Aorta (tissue), 5 donors: ENCODE measurements at regions not wholly inside any gene's neighbourhood (a gene's known extent, or its start where the extent isn't known, plus 50 kb on each side); places are given as distances from the start of the nearest gene placed in this dataset.
"Not testable (repeated sequence)": the region's sequence is repeated elsewhere in the genome, so short reads cannot be mapped to it uniquely, and the experiment has no call there.

Experiments used
- ATAC-seq: fragments of 200-7000 bp; cut with Tn5 transposase; one replicate; pipeline ENCODE4 v1.9.1; 2022; ENCODE audit warnings: moderate library complexity; ENCODE audit not compliant: low FRiP score
- DNase-seq, 2 donors: peaks; one replicate each; pipeline ENCODE4 v3.0.0-alpha.2; 2020
- H3K27ac ChIP-seq, 2 donors: one replicate each; pipeline ENCODE4 v1.5.1; 2013; ENCODE audit warnings: low read length in 2 of 2, mild to moderate bottlenecking in 2 of 2, moderate library complexity in 2 of 2, control low read depth in 1 of 2, inconsistent platforms in 1 of 2, low read depth in 1 of 2
- H3K27me3 ChIP-seq, 2 donors: one replicate each; pipeline ENCODE4 v1.6.1; 2013; ENCODE audit warnings: control low read depth in 1 of 2, low read length in 1 of 2, mild to moderate bottlenecking in 1 of 2, moderate library complexity in 1 of 2; ENCODE audit not compliant: insufficient read depth in 2 of 2, control insufficient read depth in 1 of 2
- H3K36me3 ChIP-seq, 2 donors: one replicate each; pipeline ENCODE4 v1.6.1; 2013; ENCODE audit warnings: control low read depth in 1 of 2, low read length in 1 of 2, mild to moderate bottlenecking in 1 of 2; ENCODE audit not compliant: insufficient read depth in 2 of 2, control insufficient read depth in 1 of 2
- H3K4me1 ChIP-seq, 2 donors: one replicate each; pipeline ENCODE4 v1.6.1; 2013; ENCODE audit warnings: low read length in 2 of 2, control low read depth in 1 of 2, mild to moderate bottlenecking in 1 of 2, moderate library complexity in 1 of 2; ENCODE audit not compliant: insufficient read depth in 2 of 2, control insufficient read depth in 1 of 2
- H3K4me3 ChIP-seq, 2 donors: one replicate each; pipeline ENCODE4 v1.5.1; 2013; ENCODE audit warnings: low read length in 2 of 2, control low read depth in 1 of 2, mild to moderate bottlenecking in 1 of 2
- H3K9me3 ChIP-seq: one replicate; pipeline ENCODE4 v1.6.1; 2013; ENCODE audit warnings: mild to moderate bottlenecking, low read length; ENCODE audit not compliant: control insufficient read depth
- WGBS, 2 donors: extraction: QIAGEN DNeasy Blood & Tissue Kit; methylation state at CpG; one replicate each; pipeline ENCODE4 v1.1.7; 2013; 5-methylcytosine and 5-hydroxymethylcytosine counted together
- intact Hi-C, 2 donors: fragments of 100-400 bp; cut with DNase I; formaldehyde crosslinking; loops; one replicate each; pipeline versions ENCODE4 v1.14.2 to v1.15.0; 2022
- donor health status: healthy with polysubstance abuse.
- donor health status: Bipolar disorder and iron deficiency.
- donor health status: DM: no; HTN: no; CAD: no.
- donor health status: DM: no; HTN: no; CAD: no.
- donor health status: DM: yes; HTN: yes; CAD: no.

- ATAC-seq (no peak), DNase-seq (no peak)
- intact Hi-C loops, result no loop called here
- WGBS, 2 donors, result 89 to 95% methylated on average over 3 of the region's 3 CpGs
- Histone ChIP-seq H3K27ac (no peak overlapping the region), H3K4me3 (no peak overlapping the region), H3K9me3 (no peaks in the 10 kb centered on the region), H3K4me1 (peaks cover 0 to 9% of the 10 kb centered on the region in 2 donors), H3K36me3 (no peaks in the 10 kb centered on the region), H3K27me3 (no peaks in the 10 kb centered on the region)
These were observed 125.3 kb upstream of the CLNK start for GRCh38 chr4:10809905-10810304.

- Histone ChIP-seq H3K27me3 (no peaks in the 10 kb centered on the region), H3K4me1 (peaks cover 0 to 7% of the 10 kb centered on the region in 2 donors), H3K36me3 (no peaks in the 10 kb centered on the region), H3K4me3 (no peak overlapping the region), H3K27ac (no peak overlapping the region), H3K9me3 (no peaks in the 10 kb centered on the region)
- DNase-seq (peak in 1 of 2 donors; percentile 63), ATAC-seq (peak; percentile 38)
- intact Hi-C loops, result no loop called here
These were observed 124.0 kb upstream of the CLNK start for GRCh38 chr4:10808591-10808990.

DNA sequence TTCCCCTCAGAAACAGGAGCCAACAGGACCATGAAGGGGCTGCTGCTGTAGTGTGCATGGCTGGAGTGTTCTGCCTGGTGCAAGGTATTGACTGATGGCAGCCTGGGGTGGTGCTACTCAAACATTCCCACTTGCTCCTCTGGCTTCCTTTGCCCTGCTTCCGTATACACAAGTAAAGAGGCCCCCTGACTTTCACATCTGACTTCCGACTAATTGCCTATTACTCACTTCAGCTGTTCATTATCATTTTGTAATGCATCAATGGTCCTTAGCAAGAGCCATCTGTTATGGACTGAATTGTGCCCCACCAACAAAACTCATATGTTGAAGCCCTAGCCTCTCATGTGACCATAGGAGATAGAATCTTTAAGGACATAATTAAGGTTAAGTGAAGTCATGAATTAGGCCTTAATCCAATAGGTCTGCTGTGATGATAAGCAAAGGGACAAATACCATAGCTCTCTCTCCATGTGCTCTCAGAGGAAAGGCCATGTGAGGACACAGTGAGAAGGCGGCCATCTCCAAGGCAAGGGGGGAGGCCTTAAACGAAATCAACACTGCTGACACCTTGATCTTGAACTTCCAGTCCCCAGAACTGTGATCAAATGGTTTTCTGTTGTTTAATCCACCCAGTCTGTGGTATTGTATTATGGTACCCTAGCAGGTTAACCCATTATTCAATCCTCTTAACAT, 122.5 kb upstream of the CLNK start:
- WGBS, 2 donors, result 96 to 99% methylated on average over 4 of the region's 4 CpGs
- ATAC-seq, result no peak

GRCh38 chr4:10803713-10804343, 119.3 kb upstream of the CLNK start:
- Histone ChIP-seq H3K27ac (no peak overlapping the region), H3K9me3 (no peaks in the 10 kb centered on the region), H3K4me3 (no peak overlapping the region), H3K36me3 (no peaks in the 10 kb centered on the region), H3K4me1 (no peaks in the 10 kb centered on the region), H3K27me3 (no peaks in the 10 kb centered on the region)
- no peak for ATAC-seq
- intact Hi-C loops, result no loop called here
- 84 to 85% methylated on average over 4 of the region's 4 CpGs for WGBS, 2 donors
- DNase-seq, result no peak

More for the DNA sequence above, 122.5 kb upstream of the CLNK start:
- Histone ChIP-seq H3K27me3 (no peaks in the 10 kb centered on the region), H3K27ac (no peak overlapping the region), H3K9me3 (no peaks in the 10 kb centered on the region), H3K4me1 (peaks cover 0 to 2% of the 10 kb centered on the region in 2 donors), H3K4me3 (no peak overlapping the region), H3K36me3 (no peaks in the 10 kb centered on the region)
- no peak for DNase-seq
- intact Hi-C loops, result no loop called here

- no peak overlapping the region for H3K4me3 ChIP-seq
- no peaks in the 10 kb centered on the region for H3K27me3 ChIP-seq
- intact Hi-C loops, result no loop called here
- ATAC-seq (no peak), DNase-seq (no peak)
- no peaks in the 10 kb centered on the region for H3K36me3 ChIP-seq
- H3K9me3 ChIP-seq, result no peaks in the 10 kb centered on the region
- H3K4me1 ChIP-seq, result peaks cover 0 to 3% of the 10 kb centered on the region in 2 donors
- no peak overlapping the region for H3K27ac ChIP-seq
These were observed 102.8 kb upstream of the CLNK start for GRCh38 chr4:10787365-10787764.

DNA sequence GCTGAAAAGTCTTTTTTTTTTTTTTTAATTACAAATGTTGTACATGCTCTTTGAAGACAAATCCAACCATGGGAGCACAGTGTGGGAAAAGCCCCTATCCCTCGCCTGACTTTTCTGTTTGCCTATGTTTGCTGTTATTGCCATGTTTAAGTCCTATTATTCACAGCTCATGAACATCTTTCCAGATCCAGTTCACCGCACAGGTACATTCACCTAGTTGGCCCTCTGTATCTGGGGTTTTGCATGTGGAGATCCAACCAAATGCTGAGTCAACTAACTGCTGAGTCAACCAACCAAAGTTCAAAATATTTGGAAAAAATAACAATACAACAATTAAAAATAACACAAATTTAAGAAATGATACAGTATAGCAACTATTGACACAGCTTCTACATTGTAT, 100.1 kb upstream of the CLNK start:
- WGBS, 2 donors, result 76 to 99% methylated on average over 2 of the region's 2 CpGs
- H3K4me3 ChIP-seq, result no peak overlapping the region
- peaks cover 0 to 3% of the 10 kb centered on the region in 2 donors for H3K4me1 ChIP-seq
- intact Hi-C loops, result no loop called here
- H3K27me3 ChIP-seq, result no peaks in the 10 kb centered on the region
- no peak for ATAC-seq
- no peaks in the 10 kb centered on the region for H3K36me3 ChIP-seq
- H3K27ac ChIP-seq, result no peak overlapping the region
- no peaks in the 10 kb centered on the region for H3K9me3 ChIP-seq
- no peak for DNase-seq

DNA sequence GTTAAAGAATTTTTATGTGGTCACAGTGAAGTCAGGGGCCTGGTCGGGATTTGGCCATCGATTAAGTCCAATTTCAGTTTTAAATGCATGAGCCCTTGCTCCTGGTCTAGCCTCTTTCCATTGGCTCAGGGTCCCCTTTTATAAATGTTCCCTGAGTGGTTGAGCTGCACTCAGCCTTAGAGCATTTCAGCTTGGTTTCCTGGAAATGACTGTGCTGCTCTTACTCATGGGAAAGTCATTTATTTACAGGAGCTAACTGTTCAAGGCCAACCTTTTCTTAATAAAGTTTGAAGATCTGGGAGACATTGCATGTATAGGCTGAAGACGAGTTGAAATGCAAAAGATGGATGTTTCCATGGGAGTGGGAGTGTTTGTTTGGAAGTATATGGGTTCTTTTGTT, 98.8 kb upstream of the CLNK start:
- Histone ChIP-seq H3K27me3 (no peaks in the 10 kb centered on the region), H3K9me3 (no peaks in the 10 kb centered on the region), H3K4me1 (peaks cover 0 to 3% of the 10 kb centered on the region in 2 donors), H3K27ac (no peak overlapping the region), H3K36me3 (no peaks in the 10 kb centered on the region), H3K4me3 (no peak overlapping the region)
- no peak for ATAC-seq
- no peak for DNase-seq
- intact Hi-C loops, result no loop called here
- 17 to 19% methylated on average over 3 of the region's 3 CpGs for WGBS, 2 donors

DNA sequence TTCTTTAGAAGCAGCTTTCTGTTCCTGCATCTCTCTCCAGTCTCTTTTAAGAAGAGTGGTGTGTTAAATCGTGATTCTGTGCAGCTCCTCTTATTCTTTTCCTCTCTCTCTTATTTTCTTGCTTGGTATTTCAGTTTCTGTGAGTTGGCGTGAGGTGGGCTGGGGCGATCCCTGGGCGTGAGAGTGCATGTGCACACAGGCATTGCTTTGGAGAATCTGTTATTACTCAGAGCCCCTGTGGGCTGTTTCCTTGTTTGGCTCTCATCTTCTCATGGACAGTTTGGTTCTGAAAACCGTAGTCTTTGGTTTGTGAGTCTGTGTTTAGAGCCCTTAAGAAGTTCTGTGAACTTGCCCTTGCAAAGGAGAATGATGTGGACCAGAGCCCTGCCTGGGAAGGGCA, 97.2 kb upstream of the CLNK start:
- no peaks in the 10 kb centered on the region for H3K36me3 ChIP-seq
- peaks cover 0 to 3% of the 10 kb centered on the region in 2 donors for H3K4me1 ChIP-seq
- ATAC-seq, result no peak
- no peak for DNase-seq
- H3K27ac ChIP-seq, result no peak overlapping the region
- WGBS, 2 donors, result 88 to 90% methylated on average over 5 of the region's 5 CpGs
- no peaks in the 10 kb centered on the region for H3K27me3 ChIP-seq
- no peaks in the 10 kb centered on the region for H3K9me3 ChIP-seq
- intact Hi-C loops, result no loop called here
- no peak overlapping the region for H3K4me3 ChIP-seq

GRCh38 chr4:10780803-10781202, 96.2 kb upstream of the CLNK start:
- H3K4me1 ChIP-seq, H3K27ac ChIP-seq, H3K4me3 ChIP-seq, ATAC-seq, H3K27me3 ChIP-seq, H3K9me3 ChIP-seq, intact Hi-C loops, DNase-seq, H3K36me3 ChIP-seq: not testable (repeated sequence)
- WGBS, 2 donors, result 94 to 95% methylated on average over 12 to 13 of the region's 13 CpGs
